Breast epithelium (tissue), 3 donors: ENCODE measurements at regions not wholly inside any gene's neighbourhood (a gene's known extent, or its start where the extent isn't known, plus 50 kb on each side); places are given as distances from the start of the nearest gene placed in this dataset.

ENCODE experiments used
- CTCF ChIP-seq, 3 donors: fragments of 450-650 bp; IDR thresholded peaks; one replicate each; pipeline ENCODE4 v1.5.1; 2016 to 2017; ENCODE audit warnings: antibody characterized with exemption in 3 of 3, mild to moderate bottlenecking in 3 of 3, moderate library complexity in 3 of 3
- POLR2A ChIP-seq: fragments of 450-650 bp; IDR thresholded peaks from one replicate; pipeline ENCODE4 v1.6.1; 2016; ENCODE audit warnings: antibody characterized with exemption, mild to moderate bottlenecking, moderate library complexity
- POLR2AphosphoS5 ChIP-seq, 3 donors: sonication (generic); formaldehyde crosslinking; IDR thresholded peaks; one replicate each; pipeline ENCODE4 v1.6.1; 2017; ENCODE audit warnings: antibody characterized with exemption in 3 of 3

- no peak for TF ChIP-seq POLR2AphosphoS5 (IDR thresholded peaks at IDR 0.05)
- no peak for TF ChIP-seq POLR2A
- no peak for TF ChIP-seq CTCF (IDR thresholded peaks at IDR 0.05)
Measured at GRCh38 chr13:62433660-62434059, 1018.0 kb upstream of the PCDH20 start.
